Breast epithelium (tissue), 4 donors: ENCODE measurements at regions not wholly inside any gene's neighbourhood (a gene's known extent, or its start where the extent isn't known, plus 50 kb on each side); places are given as distances from the start of the nearest gene placed in this dataset.

ENCODE experiments used
- DNase-seq, 2 donors: peaks; one replicate each; pipeline ENCODE4 v3.0.0-alpha.2; 2019; ENCODE audit warnings: low spot score in 2 of 2
- H3K27ac ChIP-seq, 2 donors: fragments of 200-600 bp; sonication (generic) in 1 of 2; one replicate each; pipeline ENCODE4 v1.5.1; 2016 to 2019; ENCODE audit warnings: mild to moderate bottlenecking in 1 of 2
- H3K27me3 ChIP-seq, 2 donors: fragments of 200-600 bp; sonication (generic) in 1 of 2; one replicate each; pipeline versions ENCODE4 v1.5.1 to v1.6.0; 2017 to 2019; ENCODE audit warnings: control low read depth in 1 of 2, mild to moderate bottlenecking in 1 of 2
- H3K36me3 ChIP-seq: fragments of 200-600 bp; one replicate; pipeline ENCODE4 v1.5.1; 2019
- H3K4me1 ChIP-seq, 2 donors: fragments of 200-600 bp; sonication (generic); one replicate each; pipeline ENCODE4 v1.5.1; 2016 to 2019; ENCODE audit warnings: control low read depth in 1 of 2
- H3K4me3 ChIP-seq, 3 donors: fragments of 200-600 bp; sonication (generic); 1 replicate in 2 of 3; 2 replicates in 1 of 3; pipeline ENCODE4 v1.5.1; 2016 to 2019; ENCODE audit warnings: mild to moderate bottlenecking in 3 of 3, moderate library complexity in 2 of 3
- H3K9me3 ChIP-seq, 2 donors: fragments of 200-600 bp; sonication (generic) in 1 of 2; one replicate each; pipeline ENCODE4 v1.5.1; 2016 to 2019; ENCODE audit warnings: control low read depth in 1 of 2
- POLR2A ChIP-seq: fragments of 450-650 bp; IDR thresholded peaks from one replicate; pipeline ENCODE4 v1.6.1; 2016; ENCODE audit warnings: antibody characterized with exemption, mild to moderate bottlenecking, moderate library complexity
- POLR2AphosphoS5 ChIP-seq, 3 donors: sonication (generic); formaldehyde crosslinking; IDR thresholded peaks; one replicate each; pipeline ENCODE4 v1.6.1; 2017; ENCODE audit warnings: antibody characterized with exemption in 3 of 3
- intact Hi-C: fragments of 100-400 bp; cut with DNase I; formaldehyde crosslinking; loops from one replicate; pipeline ENCODE4 v1.15.1; 2023; ENCODE audit warnings: low total_unique reads
- TF ChIP-seq, protein P1 (sequence below), 3 donors: fragments of 450-650 bp; IDR thresholded peaks; one replicate each; pipeline ENCODE4 v1.5.1; 2016 to 2017; ENCODE audit warnings: antibody characterized with exemption in 3 of 3, mild to moderate bottlenecking in 3 of 3, moderate library complexity in 3 of 3

DNA sequence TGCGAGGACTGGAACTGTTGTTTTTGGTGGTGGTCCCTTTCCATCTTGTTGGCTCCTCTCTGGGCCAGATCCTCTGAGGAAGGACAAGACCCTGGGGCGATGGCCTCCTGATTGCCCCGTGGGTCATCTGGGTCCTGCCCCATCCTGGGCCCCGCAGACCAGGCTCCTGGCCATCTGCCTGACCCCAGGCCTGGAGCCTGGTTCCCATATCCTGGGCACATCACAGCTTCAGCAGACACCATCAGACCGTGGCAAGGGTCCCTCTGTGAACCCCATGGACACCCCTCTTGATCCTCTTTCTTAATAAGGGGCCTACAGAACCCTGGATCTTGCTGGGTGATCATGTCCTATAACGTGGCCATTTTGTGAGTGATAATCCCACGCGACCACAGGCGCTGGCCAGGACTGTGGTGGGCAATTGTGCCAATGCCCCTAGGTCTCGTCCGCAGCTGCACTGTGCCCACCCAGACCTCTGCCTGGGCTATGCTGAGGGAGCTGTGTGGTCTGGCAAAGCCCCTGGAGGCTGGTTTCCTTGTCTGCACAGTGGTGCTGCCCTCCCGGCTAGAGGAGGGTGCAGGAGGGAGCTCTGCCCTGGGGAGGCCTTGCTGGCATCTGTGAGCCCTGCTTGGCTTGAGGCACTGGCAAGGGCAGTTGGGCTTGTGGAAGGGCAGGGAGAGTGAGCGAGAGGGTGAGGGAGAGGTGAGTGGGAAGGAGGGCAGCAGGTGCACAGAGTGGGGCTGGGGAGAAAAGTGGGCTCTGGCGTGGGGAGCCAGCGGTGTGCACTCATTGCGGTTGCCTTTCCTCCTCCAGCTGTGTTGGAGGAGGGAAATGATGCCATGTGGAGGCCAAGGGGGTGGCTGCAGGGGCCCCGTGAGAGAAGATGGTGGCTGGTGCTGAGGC lies 53.1 kb upstream of the PRR23E start:
- H3K27ac ChIP-seq: no peak overlapping the region
- intact Hi-C loops: no loop called here
- no peak for TF ChIP-seq POLR2AphosphoS5 (IDR thresholded peaks at IDR 0.05)
- TF ChIP-seq, protein P1, sequence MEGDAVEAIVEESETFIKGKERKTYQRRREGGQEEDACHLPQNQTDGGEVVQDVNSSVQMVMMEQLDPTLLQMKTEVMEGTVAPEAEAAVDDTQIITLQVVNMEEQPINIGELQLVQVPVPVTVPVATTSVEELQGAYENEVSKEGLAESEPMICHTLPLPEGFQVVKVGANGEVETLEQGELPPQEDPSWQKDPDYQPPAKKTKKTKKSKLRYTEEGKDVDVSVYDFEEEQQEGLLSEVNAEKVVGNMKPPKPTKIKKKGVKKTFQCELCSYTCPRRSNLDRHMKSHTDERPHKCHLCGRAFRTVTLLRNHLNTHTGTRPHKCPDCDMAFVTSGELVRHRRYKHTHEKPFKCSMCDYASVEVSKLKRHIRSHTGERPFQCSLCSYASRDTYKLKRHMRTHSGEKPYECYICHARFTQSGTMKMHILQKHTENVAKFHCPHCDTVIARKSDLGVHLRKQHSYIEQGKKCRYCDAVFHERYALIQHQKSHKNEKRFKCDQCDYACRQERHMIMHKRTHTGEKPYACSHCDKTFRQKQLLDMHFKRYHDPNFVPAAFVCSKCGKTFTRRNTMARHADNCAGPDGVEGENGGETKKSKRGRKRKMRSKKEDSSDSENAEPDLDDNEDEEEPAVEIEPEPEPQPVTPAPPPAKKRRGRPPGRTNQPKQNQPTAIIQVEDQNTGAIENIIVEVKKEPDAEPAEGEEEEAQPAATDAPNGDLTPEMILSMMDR (IDR thresholded peaks at IDR 0.05): no peak
- no peak for TF ChIP-seq POLR2A
- H3K27me3 ChIP-seq: peaks cover 0 to 6% of the 10 kb centered on the region in 2 donors
- H3K9me3 ChIP-seq: no peaks in the 10 kb centered on the region
- no peak for DNase-seq
- no peak overlapping the region for H3K4me3 ChIP-seq
- H3K4me1 ChIP-seq: peaks cover 0 to 6% of the 10 kb centered on the region in 2 donors
- H3K36me3 ChIP-seq: no peaks in the 10 kb centered on the region

DNA sequence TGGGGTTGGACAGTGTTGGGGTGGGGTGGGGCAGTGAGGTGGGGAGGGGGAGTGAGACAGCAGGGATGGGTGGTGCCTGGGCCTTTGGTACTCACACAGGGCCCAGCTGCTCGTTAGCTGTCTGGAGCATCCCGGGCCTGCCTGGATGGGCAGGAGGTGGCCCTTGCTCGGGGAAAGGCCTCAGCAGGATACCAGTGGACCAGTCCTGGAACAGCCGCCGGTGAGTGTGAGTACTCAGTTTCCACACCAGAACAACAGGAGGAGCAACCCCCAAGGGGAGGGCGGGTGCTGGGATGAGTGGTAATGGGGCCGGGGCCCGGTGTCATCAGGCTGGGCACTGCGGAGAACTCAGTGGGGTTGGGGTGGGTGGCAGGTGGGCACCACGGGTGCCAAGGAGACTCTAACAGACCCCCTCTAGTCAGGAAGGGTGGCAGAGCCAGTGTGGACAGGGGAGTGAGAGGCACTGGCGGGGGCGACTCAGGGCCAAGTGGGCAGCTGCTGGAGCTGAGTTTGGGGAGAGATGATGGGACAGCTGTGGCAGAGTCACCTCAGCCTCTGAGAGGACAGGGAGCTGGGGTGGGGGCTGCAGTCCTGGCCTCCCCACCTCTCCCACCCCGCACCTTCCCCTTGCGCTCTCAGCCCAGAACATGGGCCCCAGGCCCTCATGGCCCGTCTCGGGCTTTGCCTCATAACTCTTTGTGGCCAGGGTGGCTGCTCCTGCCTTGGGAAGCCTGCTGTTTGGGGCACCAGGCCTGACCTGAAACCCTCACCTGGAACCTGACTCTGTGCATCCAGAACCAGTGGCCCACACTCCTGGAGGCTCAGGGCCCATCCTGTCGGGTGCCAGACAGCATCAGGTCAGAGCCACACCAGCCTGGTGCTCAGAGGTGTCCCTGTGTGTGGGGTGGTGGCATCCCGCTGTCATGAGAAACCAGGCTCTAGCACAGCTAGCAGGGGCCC lies 52.1 kb upstream of the PRR23E start:
- H3K9me3 ChIP-seq: no peaks in the 10 kb centered on the region
- no peak for DNase-seq
- no peak for TF ChIP-seq POLR2AphosphoS5 (IDR thresholded peaks at IDR 0.05)
- no peak for TF ChIP-seq POLR2A
- TF ChIP-seq, protein P1 (IDR thresholded peaks at IDR 0.05): no peak
- no peaks in the 10 kb centered on the region for H3K36me3 ChIP-seq
- intact Hi-C loops: no loop called here
- H3K4me1 ChIP-seq: no peaks in the 10 kb centered on the region
- H3K27ac ChIP-seq: no peak overlapping the region
- no peaks in the 10 kb centered on the region for H3K27me3 ChIP-seq
- no peak overlapping the region for H3K4me3 ChIP-seq

DNA sequence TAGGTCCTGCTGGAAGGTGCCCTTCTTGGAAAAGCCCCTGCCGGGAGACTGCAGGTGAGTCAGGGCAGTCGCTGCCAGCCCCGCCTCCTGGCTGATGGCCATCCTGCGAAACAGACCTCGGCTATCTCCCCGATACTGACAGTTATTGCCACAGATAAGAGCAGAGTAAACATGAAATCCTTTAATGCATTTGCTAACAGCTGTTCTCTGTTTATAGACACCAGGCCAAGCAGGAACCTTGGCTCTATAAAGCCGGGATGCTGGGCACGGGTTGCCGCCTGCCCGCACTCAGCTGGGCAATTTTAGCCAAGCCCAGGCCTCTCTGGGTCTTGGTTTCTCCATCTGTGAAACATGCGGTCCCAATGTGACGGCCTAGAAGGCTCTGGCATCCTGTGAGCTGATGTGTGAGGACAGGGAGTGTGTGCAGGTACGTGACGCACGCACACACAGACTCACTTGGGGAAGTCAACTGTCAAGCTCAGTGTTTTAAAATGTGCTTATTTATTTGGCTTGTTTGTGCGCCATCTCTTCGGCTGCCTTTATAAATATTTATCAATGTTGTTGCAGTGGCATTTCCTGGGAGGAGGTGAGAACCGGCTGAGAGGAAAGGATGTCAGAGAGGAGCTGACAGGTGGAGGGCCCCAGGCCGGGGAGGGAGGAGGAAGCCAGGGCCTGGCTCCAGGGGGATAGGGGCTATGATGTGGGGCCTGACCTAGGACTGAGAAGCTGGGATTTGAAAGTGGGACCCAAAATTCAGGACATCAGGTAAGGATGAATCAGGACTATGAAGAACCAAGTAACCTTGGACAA lies 50.8 kb upstream of the PRR23E start:
- Histone ChIP-seq H3K27ac (no peak overlapping the region), H3K36me3 (no peaks in the 10 kb centered on the region), H3K4me3 (no peak overlapping the region), H3K9me3 (no peaks in the 10 kb centered on the region), H3K27me3 (no peaks in the 10 kb centered on the region), H3K4me1 (no peaks in the 10 kb centered on the region)
- DNase-seq: no peak
- intact Hi-C loops: no loop called here
- no peak for TF ChIP-seq POLR2AphosphoS5 (IDR thresholded peaks at IDR 0.05)
